GM21360 (cell line): ENCODE measurements at regions not wholly inside any gene's neighbourhood (a gene's known extent, or its start where the extent isn't known, plus 50 kb on each side); places are given as distances from the start of the nearest gene placed in this dataset.
"Not testable (repeated sequence)": the region's sequence is repeated elsewhere in the genome, so short reads cannot be mapped to it uniquely, and the experiment has no call there.

Experiments used
- ATAC-seq: cut with Tn5 transposase; IDR thresholded peaks from one replicate; pipeline ENCODE4 v1.9.1; 2021; ENCODE audit warnings: mild to moderate bottlenecking, moderate library complexity; ENCODE audit not compliant: unreplicated experiment

DNA sequence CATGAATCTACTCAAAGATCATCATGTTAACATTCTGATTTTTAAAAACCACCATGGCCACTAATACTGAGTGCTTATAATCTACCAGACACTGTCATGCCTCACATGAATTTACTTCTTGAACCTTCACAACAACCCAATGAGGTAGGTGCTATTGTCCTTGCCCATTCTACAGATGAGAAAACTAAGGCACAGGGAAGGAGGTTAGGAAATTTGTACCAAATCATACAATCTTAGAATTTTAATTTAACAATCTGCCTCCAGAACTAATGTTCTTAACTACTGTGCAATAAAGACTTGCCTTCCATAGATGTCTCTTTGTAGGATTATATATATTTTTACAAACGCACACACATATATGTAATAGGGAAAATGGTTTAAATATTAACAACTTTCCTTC lies 269.5 kb downstream of the ALDH8A1 start:
- ATAC-seq: no peak

GRCh38 chr6:134680021-134680420 lies 269.9 kb downstream of the ALDH8A1 start:
- no peak for ATAC-seq

GRCh38 chr6:134678436-134678889 lies 271.4 kb downstream of the ALDH8A1 start:
- ATAC-seq: no peak

DNA sequence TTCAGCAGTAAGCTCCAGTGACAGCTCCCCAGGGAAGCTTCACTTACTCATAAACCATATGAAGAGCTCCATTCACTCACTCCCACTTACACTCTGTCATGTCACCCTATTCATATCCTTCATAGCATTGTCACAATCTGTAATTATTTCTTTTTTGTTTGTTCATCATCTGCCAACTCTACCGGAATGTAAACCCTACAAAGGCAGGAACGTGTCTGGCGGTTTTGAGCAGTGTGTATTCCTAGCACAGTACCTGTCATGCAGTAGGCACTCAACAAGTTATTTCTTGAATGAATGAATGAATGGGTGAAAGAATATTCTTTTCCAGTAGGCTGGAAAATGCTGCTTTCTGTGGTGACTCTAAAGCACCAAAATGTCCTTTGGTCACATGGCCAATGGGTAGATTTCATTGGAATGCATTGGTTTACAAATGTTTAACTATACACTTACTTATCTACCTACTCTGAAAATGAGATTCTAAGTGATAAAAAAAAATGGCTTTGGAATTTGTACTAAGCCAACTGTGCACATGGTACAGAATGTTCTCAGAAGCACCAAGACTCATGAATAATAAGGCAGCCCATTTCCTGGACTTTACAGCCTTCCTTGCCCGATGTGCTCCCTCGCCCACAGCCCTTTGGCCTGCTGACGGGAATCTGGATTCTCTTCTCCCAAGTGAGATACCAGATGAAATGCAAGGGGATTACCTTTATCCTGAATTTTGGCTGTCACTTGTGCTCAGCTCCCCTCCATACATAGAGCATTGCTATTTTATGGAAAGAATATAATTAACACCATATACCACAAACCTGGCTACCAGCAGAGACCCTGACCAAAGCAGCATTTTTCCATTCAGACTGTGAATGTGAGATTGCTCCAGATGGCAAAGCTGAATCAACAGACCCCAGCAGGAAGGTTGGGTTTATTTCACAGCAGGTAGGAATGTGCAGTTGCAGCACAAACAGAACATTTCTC lies 273.3 kb downstream of the ALDH8A1 start:
- ATAC-seq: no peak

GRCh38 chr6:134675110-134676054 lies 274.5 kb downstream of the ALDH8A1 start:
- ATAC-seq: no peak

DNA sequence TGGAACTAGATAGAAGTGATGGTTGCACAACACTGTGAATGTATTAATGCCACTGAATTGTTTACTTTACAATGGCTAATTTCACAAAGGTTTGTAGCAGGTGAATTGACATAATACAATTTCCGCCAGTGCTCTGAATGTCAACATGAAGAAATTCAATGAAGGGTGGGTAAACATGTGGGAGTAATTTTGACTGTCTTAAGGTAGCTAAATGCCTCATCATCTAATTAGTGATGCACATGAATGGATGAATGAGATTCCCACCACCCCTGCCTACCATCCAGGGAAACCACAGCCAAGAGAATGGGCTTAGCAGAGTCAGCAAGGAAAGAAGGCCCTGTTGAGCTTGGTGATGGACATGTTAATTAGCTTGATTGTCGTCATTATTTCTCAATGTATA lies 275.3 kb downstream of the ALDH8A1 start:
- no peak for ATAC-seq

- ATAC-seq: no peak
These were observed 280.4 kb downstream of the ALDH8A1 start for GRCh38 chr6:134669485-134669884.

DNA sequence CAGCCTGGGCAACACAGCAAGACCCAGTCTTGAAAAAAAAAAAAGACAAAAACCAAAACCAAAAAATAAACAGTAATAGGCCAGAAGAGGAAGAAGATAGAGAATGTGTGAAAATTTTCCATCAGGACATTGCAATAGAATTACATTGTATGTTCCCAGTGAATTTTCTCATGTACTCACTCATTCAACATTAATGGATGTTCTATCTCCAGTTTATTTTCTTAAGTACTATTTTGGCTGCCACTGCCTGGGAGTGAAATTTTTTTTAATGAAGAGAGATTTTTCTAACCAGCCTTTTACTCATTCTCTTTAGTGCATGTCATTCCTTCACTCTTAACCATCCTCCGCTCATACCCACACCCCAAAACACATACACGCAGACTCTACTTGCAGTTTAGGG lies 282.8 kb downstream of the ALDH8A1 start:
- ATAC-seq: no peak

GRCh38 chr6:134666125-134666524 lies 283.8 kb downstream of the ALDH8A1 start:
- no peak for ATAC-seq

DNA sequence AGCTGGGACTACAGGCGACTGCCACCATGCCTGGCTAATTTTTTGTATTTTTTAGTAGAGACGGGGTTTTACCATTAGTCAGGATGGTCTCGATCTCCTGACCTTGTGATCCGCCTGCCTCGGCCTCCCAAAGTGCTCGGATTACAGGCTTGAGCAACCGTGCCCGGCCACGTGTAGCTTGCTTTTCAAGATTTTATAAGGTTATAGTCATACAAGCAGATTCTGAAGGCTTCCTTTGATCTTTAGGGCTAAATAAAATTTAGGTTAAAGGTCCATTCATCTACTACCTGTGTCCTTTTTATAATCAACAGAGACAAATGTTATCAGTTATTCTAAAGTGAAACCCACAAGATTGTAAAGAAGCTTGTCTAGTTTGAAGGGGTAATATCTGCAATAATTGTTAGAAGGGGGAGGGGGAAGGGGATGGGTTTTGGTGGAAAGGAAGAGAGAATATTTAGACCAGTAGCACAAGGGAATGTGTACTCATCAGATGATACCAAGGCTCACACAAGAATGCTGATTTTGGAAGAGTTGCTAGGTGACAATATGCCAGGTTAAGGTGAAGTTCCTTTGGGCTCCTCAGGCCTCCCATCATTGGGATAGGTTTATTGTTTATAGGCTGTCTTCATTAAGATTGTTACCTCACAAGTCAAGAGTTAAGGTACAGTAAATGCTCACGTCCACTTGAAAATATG lies 284.7 kb downstream of the ALDH8A1 start:
- no peak for ATAC-seq

GRCh38 chr6:134663800-134664535 lies 285.9 kb downstream of the ALDH8A1 start:
- no peak for ATAC-seq

DNA sequence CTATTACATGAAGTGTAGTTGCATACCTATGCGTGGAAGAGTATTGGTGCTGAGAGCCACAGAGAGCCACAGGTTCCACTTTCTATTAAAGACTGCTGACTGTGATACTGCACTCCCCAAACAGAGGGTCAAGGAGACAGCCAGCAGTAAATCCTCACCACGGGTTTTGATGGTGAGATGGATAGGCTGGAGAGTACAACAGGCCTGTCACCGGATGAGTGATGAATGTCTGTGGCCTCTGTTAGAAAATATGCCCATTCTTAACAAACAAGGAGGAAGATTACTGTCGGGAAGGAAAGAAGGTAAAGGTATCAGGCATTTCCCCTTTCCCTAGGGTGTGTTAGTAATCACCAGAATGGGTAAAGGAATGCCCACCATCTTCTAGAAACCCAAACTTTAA lies 286.5 kb downstream of the ALDH8A1 start:
- no peak for ATAC-seq

- no peak for ATAC-seq
These were observed 287.7 kb downstream of the ALDH8A1 start for GRCh38 chr6:134662077-134662700.

DNA sequence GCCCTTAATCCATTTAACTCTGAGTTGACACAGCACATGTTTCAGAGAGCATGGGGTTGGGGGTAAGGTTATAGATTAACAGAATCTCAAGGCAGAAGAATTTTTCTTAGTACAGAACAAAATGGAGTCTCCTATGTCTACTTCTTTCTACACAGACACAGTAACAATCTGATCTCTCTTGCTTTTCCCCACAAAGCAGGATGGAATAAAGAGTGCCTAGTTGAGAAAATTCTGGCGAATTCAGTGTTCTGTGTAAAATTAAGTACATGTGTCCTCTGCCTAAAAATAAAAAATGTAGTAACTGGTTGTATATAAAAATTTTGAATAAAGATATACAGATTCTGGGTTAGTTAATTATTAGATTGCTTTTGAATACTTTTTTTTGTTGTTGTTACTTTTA lies 290.0 kb downstream of the ALDH8A1 start:
- not testable (repeated sequence) for ATAC-seq

- no peak for ATAC-seq
These were observed 291.3 kb downstream of the ALDH8A1 start for GRCh38 chr6:134658596-134658995.

GRCh38 chr6:134657751-134658527 lies 292.0 kb downstream of the ALDH8A1 start:
- ATAC-seq: no peak

DNA sequence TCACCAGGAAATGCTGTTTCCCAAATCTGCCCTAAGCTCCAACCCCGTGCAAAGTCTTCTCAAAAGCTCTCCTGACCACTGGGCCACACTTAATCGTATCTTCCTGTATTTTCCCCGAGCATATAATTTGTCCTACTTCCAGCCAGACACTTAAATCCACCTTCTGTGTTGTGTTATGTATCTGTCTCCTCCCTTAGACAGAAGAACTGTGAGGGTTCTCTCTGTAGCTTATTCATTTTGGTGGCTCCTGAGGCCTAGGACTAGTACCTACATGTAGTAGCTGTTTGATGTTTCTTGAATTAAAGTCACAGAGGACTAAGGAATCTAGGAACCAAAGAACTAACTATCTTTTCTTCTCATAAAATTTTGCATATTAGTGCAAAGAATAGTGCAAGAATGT lies 292.6 kb downstream of the ALDH8A1 start:
- ATAC-seq: no peak

- no peak for ATAC-seq
These were observed 295.1 kb downstream of the ALDH8A1 start for GRCh38 chr6:134654751-134655150.

DNA sequence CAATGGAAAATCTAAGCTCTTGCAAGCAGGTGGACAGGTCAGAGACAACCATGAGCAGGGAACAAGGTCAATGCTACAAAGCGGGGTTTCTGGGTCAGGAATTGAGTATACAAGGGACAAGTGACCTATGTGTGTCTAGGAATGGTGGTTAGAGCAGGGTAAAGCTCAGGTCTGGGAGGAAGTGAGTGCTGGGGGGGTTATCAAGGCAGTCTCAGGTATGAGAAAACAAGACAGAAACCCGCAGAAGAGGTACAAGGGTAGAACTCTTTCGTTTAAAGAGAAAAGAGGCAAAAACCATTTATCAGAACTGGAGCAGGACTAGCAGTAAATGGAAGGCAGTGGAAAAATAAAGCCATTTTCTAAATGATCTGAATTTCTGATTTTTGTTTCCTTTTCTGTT lies 298.4 kb downstream of the ALDH8A1 start:
- ATAC-seq: no peak
